Tibial nerve (tissue), 3 donors: ENCODE measurements at regions not wholly inside any gene's neighbourhood (a gene's known extent, or its start where the extent isn't known, plus 50 kb on each side); places are given as distances from the start of the nearest gene placed in this dataset.

ENCODE experiments used
- POLR2A ChIP-seq, 2 donors: fragments of 450-650 bp; IDR thresholded peaks; one replicate each; pipeline ENCODE4 v1.6.1; 2017; ENCODE audit warnings: antibody characterized with exemption in 2 of 2, mild to moderate bottlenecking in 2 of 2, moderate library complexity in 2 of 2
- TF ChIP-seq, protein P1 (sequence below), 5 experiments: fragments of 200-600 bp in 3 of 5; fragments of 450-650 bp in 2 of 5; sonication (generic) in 3 of 5; IDR thresholded peaks; one replicate each; pipeline ENCODE4 v1.5.1; 2016 to 2019; ENCODE audit warnings: antibody characterized with exemption in 5 of 5, mild to moderate bottlenecking in 3 of 5, moderate library complexity in 2 of 5

DNA sequence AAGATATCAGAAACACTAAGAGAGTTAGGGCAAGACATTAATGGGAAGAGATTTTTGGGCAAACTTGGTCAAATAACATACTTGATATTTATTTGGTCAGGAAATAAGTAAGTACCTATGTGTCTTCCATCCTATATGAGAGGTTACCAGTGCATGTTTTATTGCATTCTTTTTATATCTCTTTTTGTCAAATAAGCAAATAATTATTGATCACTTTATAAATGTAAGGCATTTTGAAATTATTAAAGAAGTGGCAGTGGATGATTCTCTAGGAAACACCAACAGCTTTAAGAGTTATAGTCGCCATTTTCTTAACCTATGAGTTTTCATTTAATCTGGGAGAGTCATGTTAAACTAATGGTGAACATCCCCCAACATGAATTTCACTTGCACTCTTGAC is 453.3 kb downstream of the MEIS1 start:
- TF ChIP-seq, protein P1, sequence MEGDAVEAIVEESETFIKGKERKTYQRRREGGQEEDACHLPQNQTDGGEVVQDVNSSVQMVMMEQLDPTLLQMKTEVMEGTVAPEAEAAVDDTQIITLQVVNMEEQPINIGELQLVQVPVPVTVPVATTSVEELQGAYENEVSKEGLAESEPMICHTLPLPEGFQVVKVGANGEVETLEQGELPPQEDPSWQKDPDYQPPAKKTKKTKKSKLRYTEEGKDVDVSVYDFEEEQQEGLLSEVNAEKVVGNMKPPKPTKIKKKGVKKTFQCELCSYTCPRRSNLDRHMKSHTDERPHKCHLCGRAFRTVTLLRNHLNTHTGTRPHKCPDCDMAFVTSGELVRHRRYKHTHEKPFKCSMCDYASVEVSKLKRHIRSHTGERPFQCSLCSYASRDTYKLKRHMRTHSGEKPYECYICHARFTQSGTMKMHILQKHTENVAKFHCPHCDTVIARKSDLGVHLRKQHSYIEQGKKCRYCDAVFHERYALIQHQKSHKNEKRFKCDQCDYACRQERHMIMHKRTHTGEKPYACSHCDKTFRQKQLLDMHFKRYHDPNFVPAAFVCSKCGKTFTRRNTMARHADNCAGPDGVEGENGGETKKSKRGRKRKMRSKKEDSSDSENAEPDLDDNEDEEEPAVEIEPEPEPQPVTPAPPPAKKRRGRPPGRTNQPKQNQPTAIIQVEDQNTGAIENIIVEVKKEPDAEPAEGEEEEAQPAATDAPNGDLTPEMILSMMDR (IDR thresholded peaks at IDR 0.05) = no peak
- no peak for TF ChIP-seq POLR2A (IDR thresholded peaks at IDR 0.05)
